ENCODE measurements at regions not wholly inside any gene's neighbourhood (a gene's known extent, or its start where the extent isn't known, plus 50 kb on each side); places are given as distances from the start of the nearest gene placed in this dataset.

DNA sequence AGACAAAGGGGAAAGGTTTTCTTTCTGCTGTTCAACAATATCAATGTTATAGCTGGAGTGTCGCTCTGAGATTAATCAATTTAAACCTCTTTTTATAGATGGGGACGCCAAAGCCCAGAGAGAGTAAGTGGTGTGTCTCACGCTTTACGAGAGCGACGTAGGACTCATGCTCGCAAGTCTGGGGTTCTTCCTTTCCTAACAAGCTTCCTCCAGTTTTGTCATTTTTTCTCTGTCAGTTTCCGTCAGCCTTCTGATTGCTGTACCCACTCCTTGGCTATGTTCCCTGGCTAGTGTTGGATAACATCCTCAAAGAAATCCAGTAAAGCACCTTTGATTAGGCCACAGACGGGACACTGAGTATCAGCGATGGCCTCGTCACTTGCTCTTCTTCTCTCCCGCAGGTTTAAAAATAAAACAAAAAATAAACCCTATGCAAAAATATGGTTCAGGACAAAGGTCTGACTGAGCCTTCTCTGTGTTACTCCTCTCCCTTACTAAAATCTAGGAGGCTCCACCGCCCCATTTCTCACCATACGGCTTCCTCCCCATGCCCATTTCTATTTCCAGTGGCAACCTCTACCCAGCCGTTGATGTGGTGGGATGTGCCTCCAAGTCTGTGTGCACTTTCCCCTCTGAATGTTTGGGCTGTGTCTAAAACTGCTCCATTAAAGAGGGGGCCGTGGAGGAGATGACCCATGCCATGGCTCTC is 172.7 kb upstream of the PARP11 start:
- no peak for DNase-seq

DNA sequence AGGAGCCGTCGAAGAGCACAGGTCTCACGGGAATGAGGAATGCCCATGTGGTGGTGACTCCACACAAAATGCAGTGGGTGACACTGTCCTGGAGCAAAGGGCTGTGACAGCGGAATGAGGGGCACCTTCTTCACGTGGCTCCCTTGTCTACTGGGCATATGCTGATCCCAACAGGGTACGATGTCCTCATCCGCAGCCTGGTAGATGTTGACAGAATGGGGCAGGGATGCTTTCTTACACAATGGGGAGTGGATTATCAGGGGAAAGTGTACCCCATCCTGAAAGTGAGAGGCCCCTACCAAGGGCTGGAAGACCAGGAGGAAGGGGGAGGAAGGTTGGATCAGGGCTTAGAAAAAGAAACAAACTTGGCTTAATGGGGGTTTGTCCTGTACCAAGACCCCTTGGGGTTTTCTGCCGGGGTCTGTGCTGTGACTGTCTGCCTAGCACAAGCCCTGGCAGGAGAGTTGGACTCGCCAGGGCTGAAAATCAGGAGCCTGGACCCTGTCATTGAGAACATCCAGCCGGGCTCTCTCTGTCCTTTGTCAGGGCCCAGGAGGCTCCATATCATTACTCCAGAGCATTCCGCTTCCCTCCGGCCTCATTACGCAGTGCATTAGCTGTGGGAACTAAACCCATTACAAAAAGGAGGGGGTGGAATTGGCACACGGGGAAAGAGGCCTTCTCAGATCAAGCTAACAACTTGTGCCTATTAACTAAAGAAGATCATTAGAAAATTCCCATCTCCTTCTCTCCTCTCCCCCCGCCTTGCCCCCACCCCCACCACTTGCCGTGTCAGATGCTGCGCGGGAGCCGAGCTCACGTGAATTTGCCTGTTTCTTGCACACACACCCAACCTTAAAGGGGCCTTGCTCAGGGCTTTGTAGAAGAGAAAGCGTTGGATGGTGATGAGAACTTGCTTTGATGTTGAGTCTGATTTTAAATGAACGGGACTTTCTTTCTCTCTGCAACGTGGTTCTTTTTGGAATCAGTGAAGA is 171.8 kb upstream of the PARP11 start:
- no peak for DNase-seq

DNA sequence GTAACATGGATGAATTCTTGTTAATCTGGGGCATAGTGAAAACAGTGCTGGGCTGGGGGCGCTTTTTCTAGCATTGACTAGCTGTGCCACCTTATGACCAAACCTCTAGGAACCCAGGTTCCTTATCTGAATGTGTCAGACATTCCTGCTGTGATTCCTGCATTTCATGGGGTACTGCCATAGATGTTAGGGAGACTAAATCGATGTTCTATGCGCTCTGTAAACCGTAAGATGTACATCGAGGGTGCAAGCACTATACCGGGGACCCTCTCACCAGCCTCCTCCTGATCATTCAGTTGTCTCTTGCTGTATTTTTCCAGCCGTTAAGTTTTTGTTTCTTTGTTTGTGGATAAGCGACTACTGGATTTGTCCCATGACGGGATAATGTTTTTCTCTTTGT is 170.9 kb upstream of the PARP11 start:
- DNase-seq: no peak

DNA sequence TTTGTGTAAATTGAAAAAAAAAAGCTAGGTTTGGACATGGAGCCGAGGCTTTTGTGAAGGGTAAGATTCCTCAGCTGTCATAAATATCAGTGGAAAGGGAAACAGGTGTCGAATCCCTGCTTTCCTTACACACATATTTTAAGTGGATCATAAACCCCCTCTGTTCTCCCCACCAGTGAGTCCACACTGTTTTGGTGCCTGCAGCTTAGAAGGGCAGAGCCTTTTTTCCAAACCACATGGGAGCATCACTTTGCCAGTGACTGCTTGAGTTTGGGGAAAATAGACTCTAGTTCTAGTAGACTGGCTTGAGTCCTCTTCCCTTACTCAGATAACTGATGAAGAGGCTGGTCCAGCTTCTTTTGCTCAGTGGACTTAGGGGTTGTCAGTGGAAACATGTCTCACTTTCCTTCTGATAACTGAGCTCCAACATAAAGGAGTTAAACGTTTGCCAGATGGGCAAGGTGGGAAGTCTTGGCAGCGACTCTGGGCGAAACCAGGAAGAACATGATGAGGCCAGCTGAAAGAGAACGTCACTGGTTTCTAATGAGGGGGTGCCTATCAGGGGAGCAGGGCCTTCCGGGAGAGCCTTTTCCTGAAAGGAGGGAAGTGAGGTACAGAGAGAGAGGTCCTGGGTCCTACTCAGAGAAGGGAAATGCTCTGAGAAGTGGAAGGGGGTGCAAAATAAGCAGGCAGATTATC is 168.1 kb upstream of the PARP11 start:
- DNase-seq: no peak

DNA sequence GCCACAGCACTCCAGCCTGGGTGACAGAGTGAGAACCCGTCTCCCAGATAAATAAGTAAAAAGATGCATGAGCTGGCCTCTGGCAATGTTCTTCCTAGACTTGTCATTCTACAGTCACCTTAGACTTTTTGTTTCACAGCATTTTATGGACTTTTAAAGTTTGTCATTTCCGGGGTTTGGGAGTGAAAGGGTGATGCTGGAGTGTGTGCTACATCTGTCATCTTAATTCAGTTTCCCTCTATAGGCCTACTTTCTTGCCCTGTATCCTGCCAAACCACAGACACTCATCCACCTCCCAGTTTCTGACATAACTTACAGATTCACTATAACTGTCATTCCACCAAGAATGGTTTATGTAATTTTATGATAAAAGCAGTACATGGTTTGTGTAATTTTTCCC is 166.7 kb upstream of the PARP11 start:
- no peak for DNase-seq

DNA sequence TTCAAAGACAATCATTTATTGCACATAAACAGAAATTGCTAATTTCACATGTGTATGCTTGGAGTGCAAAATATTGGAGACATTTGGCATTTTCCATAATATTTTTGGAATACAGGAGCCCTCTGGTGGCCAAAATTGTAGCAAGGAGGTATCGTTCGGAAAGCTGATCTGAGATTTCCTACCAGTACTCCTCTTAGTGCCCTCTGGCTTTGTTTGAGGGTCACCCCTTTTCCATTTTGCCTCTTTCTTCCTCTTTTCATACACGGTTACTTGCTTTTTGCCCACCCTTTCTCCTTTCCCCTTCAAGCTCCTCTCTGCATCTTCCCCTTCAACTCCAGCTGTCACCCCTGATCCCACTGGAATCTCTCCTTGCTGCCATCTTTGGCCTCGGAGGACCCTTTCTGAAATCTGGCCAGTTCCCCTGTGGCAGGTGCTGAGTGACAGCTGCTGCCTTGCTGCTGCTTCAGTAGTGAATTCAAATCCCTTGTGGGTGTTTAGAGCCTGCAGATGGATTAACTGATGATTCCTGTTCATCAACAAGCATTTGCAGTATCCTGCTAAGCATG is 164.6 kb upstream of the PARP11 start:
- peak in 1 of 2 experiments; percentile 1 for DNase-seq

DNA sequence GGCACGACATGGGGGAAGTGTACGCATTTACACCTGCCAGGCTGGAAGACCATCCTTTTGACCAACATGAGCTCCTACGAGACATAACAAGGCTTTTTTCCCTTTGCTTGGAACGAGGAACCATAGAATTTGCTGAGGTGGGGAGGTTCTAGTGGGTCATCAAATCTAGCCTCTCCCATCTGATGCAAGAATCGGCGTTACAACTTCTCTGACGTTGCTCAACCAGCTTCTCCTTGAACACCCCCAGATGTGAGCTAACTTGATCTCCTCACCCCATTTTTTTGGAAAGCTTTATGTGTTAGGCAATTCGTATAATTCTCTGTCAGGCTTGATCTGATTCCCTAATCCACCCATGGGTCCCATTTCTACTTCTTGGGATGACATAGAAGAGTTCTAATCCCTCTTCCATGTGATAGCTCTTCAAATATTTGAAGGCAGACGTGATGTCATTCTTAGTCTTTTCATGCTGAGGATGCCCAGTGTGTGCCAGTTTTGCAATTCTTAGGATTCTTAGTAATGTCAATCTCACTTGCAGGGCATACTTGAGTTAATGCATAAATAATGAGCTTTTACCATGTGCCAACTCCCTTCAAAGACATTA is 163.6 kb upstream of the PARP11 start:
- no peak for DNase-seq

DNA sequence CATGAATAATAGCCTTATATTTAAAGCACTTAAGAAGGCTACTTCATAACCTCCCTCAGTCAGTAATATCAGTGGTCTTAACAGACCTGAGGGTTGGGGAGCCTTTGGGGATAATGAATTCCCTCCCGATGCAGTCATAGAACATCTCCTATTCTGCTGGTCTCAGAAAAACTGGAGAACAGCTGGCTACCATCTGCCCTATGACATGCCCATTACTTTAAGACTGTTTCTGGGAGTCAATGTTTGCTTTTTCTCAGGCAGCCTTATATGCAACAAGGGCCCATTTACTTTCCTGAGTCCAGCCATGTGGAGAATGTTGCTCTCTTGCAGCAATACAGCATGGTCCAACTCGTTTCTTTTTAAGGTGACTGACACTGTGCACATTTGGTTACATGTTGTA is 161.7 kb upstream of the PARP11 start:
- DNase-seq: no peak

DNA sequence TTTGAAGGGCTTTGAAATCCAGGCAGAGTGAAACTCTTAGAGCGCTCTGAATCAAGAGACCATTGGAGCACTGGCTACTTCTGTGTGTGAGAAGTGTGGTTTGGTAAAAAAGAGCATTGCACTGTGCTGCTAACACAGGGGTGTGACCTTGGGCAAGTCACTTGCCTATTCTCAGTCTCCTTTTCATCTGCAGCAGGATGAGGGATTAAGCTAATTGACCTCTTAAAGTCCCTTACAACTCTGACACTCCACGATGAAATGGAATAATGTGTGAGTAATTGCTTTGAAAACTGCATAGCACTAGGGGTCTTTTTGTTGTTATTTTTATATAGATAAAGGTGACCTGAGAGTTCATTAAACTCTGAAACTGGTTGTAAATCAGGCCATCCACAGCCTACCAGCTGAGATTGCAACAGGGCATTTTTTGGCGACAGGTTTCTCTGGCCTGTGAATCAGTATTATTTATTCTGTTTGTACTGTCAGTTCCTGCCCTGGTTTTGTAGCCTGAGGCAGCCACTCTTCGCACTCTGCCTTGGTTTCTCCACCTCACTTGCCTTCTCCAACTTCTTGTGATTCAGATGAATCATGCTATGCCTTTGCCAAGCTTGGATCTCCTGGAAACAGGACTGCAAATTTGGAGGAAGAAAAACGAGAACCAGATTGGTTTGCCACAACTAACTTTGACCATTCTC is 159.9 kb upstream of the PARP11 start:
- no peak for DNase-seq

DNA sequence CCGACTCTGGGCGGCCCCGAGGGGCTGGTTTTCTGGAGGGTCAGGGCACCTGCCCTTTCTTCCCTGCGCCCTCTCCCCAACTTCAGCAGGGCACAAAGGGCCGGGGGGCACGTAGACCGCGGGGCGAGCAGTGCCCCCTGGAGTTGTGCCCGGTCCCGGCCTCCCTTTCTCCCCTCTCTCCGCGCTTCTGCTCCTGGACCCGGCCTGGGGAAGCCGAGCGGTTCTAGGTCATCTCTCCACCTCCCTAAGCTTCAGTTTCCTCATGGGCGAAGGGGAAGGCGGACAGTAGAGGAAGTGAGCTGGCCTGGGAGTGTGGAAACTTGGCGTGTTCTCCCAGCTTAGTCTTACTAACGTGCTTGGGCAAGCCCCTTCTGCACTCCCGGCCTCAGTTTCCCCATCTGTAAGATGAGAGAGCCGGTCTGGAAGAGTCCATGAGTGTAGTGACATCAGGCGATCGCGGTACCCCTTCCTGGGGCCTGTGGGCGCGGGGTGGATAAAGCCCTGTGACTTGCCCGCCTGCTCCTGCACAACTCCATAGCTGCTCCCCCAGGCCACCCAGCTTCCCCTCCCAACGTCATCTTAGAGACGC is 158.6 kb upstream of the PARP11 start:
- DNase-seq: no peak

DNA sequence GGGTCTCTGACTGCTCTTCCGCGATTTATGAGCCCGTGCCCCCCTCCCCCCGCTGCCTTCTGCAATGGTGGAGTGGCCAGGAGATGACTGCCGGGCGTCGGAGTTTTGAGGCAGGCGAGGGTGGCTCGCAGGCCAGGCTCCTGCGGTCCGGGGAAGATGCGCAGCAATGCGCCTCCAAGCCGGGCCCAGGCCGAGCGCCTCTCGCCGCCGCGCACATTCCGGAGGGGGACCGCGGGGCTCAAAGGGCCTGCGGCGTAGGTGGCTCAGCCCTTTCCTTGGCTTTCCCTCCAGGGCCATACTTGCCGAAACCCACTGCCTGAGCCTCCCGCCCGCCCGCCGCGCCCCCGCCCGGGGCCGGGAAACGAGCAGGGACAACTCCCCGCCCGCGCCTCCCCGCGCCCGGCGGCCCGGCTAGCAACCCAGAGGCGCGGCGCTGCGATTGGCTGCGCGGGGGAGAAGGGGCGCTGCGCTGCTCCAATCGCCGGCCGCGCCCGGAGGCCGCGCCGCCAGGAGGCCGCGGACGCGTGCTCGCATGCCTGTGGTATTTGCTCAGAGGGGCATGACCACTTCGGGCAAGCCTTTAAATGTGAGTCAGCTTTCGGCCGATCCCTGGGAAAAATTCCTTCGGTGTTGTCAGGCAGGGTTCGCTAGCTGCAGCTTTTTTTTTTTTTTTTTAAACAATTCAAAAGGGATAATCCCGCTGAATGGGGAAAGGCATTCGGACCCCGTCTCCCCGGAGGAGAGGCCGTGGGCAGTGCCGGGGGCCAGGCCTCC is 157.9 kb upstream of the PARP11 start:
- DNase-seq: peak; percentile 1 to 22

DNA sequence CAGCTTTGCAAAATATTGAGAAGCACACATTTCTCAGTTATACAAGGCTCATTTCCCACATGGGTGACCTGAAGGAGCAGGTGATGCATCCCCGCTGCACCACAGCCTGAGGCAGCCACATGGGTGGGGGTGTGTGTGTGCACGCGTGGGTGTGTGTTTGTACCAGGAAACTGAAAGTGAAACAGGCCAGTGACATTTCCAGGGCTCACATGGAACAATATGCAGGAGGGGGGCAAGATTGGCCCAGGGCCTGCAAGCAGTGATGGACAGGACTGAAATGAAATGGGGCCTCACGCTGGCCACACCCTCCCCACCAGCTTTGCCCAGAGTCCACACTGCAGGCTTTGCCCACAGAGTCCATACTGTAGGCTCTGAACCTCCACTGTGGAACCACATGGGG is 154.2 kb upstream of the PARP11 start:
- DNase-seq: no peak

DNA sequence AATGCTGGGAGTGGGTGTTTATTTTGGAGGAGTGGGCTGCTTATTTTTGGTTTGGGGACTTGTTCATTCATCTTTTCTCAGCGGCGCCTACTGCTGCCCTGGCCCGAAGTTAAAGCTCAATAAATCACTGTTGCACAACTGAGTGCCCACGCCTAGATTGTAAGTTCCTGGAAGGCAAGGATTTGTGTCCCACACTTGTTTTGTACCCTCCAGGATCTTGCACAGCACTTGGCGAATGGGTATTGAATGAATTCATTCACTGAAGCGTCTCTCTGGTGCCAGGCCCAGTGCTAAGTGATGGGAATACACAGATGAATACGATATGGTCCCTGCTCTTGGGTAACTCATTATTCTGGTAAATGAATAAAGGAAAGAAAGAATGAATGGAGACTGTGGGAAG is 153.3 kb upstream of the PARP11 start:
- DNase-seq: no peak

DNA sequence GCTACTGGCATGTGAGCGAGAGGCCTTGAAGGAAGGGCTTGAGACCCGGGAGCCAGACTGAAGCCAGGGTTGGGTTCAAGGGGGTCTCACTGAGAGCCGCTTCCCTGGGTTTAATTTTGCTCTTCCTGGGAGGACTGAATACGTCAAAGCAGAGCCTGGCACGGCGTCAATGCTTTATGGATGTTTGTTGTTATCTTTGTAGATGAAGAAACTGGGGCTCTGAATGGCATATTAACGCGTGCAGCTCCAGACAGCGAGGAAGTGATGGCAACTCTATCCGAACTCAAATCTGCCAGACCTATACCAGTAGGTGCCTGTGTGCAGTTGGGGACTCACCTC is 152.8 kb upstream of the PARP11 start:
- no peak for DNase-seq

DNA sequence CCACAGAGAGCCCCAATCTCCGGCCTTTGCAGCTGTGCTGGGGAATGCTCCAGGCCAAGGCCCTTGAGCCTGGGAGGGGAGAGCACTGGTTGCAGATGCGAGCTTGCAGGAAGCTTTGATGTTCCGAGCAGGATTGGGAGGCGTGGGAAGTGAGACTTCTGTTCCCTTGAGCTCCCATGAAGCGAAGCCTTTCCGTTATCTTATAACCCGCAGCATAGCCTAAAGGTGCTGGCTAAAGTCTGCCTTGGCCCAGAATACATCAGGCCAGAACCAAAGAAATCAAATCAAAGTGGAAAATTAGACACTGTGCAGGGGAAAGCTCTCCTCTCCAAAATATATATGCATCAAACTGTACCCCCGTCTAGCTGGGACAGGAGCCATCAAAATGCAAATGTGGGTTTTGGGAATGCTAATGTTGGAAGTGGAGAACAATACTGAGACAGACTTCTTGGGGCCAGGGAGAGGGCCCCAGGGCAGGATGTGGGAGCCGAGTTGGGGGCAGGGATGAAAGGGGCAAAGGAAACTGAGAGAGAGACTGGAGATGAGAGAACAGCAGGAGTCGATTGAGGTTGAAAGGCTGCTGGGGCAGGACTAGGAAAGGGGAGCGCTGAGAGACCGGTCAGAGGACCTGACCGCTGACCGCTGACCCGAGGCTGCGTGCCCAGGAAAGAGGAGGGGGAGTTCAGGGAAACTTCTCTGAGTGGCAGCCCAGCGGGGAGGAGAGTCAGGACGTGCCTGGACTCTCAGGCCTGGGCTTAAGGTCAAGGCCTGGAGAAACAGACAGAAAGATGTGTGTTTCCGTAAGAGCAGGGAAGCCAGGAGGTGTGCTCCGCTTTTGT is 152.2 kb upstream of the PARP11 start:
- DNase-seq: no peak

DNA sequence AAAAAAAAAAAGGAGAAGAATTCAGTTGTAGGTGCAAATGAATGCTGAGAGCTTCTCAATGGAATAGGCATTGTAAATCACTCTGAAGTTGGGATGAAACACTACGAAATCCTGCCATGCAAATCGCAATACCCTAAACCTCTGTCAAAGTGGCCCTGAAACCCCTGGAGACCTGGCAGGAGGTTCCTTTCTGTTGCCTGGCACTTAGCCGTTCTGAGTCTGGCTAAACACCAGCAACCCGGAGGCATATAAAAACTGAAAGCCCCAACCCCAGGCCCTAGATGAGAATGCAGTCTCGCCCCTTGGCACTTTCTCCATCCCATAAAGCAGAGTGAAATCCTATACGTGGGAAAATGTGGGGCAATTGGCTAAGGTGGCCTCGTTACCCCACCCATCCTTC is 151.5 kb upstream of the PARP11 start:
- no peak for DNase-seq

DNA sequence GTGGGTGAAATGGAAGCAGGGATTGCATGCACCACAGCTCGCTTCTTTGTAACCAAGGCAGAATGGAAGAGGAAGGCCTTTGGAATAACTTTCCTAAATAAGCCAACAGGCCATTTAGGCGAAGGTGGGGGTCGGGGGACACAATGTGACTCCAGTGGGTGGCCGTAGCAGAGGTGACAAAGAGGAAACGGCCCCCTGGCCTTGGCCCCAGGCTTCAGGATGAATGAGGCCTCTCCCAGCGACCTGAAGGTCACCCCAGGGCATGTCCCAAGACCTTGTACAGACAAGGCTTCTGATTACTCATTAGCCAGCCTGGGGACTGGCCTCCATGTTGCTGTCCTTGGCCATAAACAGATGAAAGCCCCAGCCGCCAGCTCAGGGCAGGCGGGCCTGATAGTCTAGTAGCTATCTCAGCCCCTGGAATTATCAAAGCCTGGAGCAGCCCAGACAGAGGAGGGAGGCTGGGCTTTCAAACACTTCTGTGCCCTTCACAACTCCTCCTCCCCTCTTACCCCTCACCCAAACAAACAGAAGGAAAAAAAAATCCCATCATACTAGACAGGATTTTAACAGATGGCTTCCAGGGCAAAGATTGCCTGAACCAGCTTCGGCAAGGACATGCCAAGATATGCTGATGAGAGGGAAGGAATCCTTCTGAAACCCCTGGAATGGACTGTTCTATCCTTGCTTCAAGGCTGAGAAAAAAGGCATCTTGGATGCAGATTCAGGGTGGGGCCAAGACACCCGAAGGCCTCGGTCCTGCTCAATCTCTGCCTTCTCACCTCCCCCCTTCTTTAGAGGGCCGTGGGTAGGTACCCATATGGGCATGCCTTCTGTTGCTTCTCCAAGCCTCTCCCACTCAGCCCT is 142.3 kb upstream of the PARP11 start:
- DNase-seq: no peak

DNA sequence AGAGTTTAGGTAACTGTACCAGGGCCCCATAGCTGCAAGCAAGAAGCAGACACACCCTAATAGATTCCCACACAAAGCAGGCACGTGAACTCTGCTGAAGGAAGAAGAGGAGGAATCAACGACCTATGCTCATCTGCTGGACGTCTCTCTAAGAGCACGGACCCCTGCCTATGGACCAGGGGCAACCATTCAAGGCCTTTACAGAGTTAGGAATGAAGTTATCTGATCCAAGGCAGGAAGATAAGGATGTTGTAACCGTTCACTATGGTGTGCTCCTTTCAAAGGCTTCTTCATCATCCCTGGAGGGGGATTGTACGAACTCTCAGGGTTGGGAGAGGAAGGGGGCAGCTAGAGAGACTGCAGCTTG is 141.6 kb upstream of the PARP11 start:
- DNase-seq: no peak

DNA sequence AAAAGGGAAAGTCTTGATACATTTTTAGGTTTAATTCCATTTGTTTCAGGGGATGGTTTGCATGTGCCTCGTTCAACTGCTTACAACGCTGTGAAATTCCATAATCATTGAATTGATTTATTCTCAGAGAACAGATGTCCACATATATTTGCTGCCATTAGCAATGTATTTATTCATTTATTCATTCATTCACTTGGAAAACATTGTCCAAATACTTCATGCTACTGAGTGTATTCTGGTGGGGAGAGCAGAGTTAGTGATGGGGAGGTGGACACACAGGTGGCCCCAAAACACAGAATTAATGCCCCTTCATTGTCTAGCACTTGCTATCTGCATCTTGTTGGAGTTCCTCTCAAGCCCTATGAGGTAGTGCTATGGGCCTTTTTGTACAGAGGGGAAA is 141.2 kb upstream of the PARP11 start:
- no peak for DNase-seq

All from NCI-H2081 (cell line).